Uterus (tissue), 3 donors: ENCODE measurements at regions not wholly inside any gene's neighbourhood (a gene's known extent, or its start where the extent isn't known, plus 50 kb on each side); places are given as distances from the start of the nearest gene placed in this dataset.

Source experiments
- DNase-seq, 2 donors: peaks; one replicate each; pipeline ENCODE4 v3.0.0-alpha.2; 2019 to 2020
- H3K27ac ChIP-seq, 2 donors: fragments of 200-600 bp; sonication (generic); 1 replicate in 1 of 2; 2 replicates in 1 of 2; pipeline ENCODE4 v1.5.1; 2016 to 2018
- H3K27me3 ChIP-seq, 2 donors: fragments of 200-600 bp; sonication (generic); one replicate each; pipeline ENCODE4 v1.5.1; 2018 to 2019; ENCODE audit warnings: control low read depth in 1 of 2
- H3K36me3 ChIP-seq, 2 donors: fragments of 200-600 bp; sonication (generic); one replicate each; pipeline ENCODE4 v1.5.1; 2019; ENCODE audit warnings: control low read depth in 1 of 2
- H3K4me1 ChIP-seq, 2 donors: fragments of 200-600 bp; sonication (generic); one replicate each; pipeline ENCODE4 v1.5.1; 2018 to 2019; ENCODE audit warnings: control low read depth in 1 of 2
- H3K4me3 ChIP-seq, 2 donors: fragments of 200-600 bp; sonication (generic); 1 replicate in 1 of 2; 2 replicates in 1 of 2; pipeline ENCODE4 v1.5.1; 2018 to 2019; ENCODE audit warnings: mild to moderate bottlenecking in 1 of 2
- H3K9me3 ChIP-seq, 2 donors: fragments of 200-600 bp; sonication (generic); one replicate each; pipeline ENCODE4 v1.5.1; 2019; ENCODE audit warnings: control low read depth in 1 of 2
- CTCF ChIP-seq, 4 experiments: fragments of 200-600 bp in 2 of 4; fragments of 450-650 bp in 2 of 4; sonication (generic) in 2 of 4; IDR thresholded peaks; one replicate each; pipeline ENCODE4 v1.5.1; 2016 to 2019; ENCODE audit warnings: antibody characterized with exemption in 4 of 4, mild to moderate bottlenecking in 2 of 4, moderate library complexity in 1 of 4
- POLR2A ChIP-seq, 2 donors: fragments of 450-650 bp; IDR thresholded peaks; one replicate each; pipeline ENCODE4 v1.6.1; 2016; ENCODE audit warnings: antibody characterized with exemption in 2 of 2, mild to moderate bottlenecking in 1 of 2, moderate library complexity in 1 of 2
- intact Hi-C: fragments of 100-400 bp; cut with DNase I; formaldehyde crosslinking; loops from one replicate; pipeline ENCODE4 v1.15.1; 2023; ENCODE audit warnings: low total_unique reads
- donor health status: DM: yes; HTN: yes; CAD: no.

DNA sequence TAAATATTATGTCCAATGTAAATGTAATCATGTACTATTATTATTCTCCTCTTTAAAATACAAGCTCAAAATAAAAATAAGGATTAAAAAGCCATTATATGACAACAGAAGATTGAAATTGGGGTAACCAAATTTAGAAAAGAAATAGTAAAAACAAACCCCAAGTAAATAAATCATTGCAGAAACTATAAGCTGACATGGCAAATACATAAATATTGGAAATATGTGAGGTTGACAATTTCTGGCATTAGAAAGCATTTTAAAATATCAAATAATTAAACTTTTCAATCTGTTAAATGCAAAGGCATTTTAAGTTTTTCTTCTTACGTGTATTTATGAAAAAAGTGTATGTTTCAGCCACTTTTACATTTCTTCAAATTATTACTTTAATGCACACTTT is 394.7 kb upstream of the DACH1 start:
- DNase-seq, result no peak
- TF ChIP-seq POLR2A (IDR thresholded peaks at IDR 0.05), result no peak
- no peak for TF ChIP-seq CTCF (IDR thresholded peaks at IDR 0.05)
- Histone ChIP-seq H3K27ac (no peak overlapping the region), H3K4me1 (no peaks in the 10 kb centered on the region), H3K9me3 (no peaks in the 10 kb centered on the region), H3K4me3 (no peak overlapping the region), H3K36me3 (no peaks in the 10 kb centered on the region), H3K27me3 (no peaks in the 10 kb centered on the region)
- intact Hi-C loops, result no loop called here

DNA sequence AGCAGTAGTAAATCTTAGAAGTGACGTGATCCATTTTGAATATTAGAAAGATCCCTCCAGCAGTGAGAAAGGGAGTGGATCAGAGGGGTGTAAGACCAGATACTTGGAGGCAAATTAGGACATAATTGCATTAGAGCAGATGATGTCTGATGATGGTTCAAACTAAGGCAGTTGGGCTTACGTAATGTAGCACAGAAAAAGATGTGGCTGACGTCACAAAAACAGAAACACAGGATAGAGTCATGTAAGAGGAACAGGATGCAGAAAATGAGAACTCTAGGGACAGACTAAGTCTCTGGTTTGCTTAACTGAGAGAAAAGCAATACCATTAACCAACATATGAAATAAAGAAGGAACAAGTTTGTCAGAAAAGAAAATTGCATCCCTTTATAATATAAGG is 392.5 kb upstream of the DACH1 start:
- intact Hi-C loops, result no loop called here
- TF ChIP-seq POLR2A (IDR thresholded peaks at IDR 0.05), result no peak
- no peak for TF ChIP-seq CTCF (IDR thresholded peaks at IDR 0.05)
- H3K9me3 ChIP-seq, result no peaks in the 10 kb centered on the region
- H3K4me1 ChIP-seq, result no peaks in the 10 kb centered on the region
- H3K36me3 ChIP-seq, result no peaks in the 10 kb centered on the region
- H3K4me3 ChIP-seq, result no peak overlapping the region
- no peak overlapping the region for H3K27ac ChIP-seq
- no peaks in the 10 kb centered on the region for H3K27me3 ChIP-seq
- no peak for DNase-seq

DNA sequence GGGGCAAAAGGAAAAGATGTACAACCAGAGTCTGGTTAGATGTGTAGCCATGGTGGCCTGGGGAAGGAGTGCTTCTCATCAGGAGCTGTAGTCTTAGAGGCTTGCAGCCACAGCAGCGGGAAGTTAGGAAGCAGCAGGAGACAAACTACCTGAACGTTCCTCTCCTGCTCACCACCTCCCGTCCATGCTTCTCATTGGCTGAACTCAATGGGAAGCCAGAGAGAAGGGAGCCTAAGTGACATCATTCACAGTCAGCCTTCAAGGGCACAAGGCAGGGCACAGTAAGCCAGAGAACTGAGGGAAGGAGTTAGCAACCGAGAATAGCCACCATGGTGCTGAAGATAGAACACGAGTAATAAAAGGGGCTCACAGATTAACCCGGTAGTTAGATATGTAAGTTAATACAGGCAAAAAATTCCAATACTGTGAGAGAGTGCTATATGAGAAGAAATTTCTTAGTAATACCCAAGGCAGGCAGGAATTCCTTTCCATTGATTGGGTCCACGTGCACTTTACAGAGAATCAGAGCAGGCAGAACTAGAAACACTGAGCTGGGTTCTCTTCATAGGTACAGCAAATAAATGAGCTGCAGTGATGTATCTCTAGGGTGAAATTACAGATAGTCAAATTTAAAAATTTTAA is 391.5 kb upstream of the DACH1 start:
- no peaks in the 10 kb centered on the region for H3K4me1 ChIP-seq
- H3K4me3 ChIP-seq, result no peak overlapping the region
- H3K27ac ChIP-seq, result no peak overlapping the region
- H3K27me3 ChIP-seq, result no peaks in the 10 kb centered on the region
- H3K36me3 ChIP-seq, result no peaks in the 10 kb centered on the region
- no peaks in the 10 kb centered on the region for H3K9me3 ChIP-seq
- no peak for DNase-seq
- TF ChIP-seq CTCF (IDR thresholded peaks at IDR 0.05), result no peak
- no peak for TF ChIP-seq POLR2A (IDR thresholded peaks at IDR 0.05)
- intact Hi-C loops, result no loop called here

DNA sequence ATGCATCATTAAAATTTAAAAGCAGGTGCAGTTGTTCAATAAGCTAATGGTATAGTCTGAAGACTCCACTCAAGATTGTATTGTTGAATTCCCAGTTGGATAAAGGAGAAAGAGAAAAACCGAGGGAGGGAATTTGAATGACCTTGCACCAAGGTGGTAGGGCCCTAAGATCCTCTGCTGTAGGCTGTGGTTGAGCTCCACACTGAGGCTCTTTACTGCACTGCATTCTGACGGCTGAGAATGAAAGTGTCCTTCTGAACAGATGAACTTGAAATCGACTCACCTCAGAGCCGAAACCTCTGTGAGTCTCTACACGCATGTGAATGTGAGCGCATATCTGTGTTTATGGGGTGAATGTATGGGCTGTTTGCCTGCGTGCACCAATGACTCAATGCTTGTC is 388.9 kb upstream of the DACH1 start:
- TF ChIP-seq POLR2A (IDR thresholded peaks at IDR 0.05) (no peak), CTCF (IDR thresholded peaks at IDR 0.05) (no peak)
- intact Hi-C loops, result no loop called here
- no peak overlapping the region for H3K4me3 ChIP-seq

DNA sequence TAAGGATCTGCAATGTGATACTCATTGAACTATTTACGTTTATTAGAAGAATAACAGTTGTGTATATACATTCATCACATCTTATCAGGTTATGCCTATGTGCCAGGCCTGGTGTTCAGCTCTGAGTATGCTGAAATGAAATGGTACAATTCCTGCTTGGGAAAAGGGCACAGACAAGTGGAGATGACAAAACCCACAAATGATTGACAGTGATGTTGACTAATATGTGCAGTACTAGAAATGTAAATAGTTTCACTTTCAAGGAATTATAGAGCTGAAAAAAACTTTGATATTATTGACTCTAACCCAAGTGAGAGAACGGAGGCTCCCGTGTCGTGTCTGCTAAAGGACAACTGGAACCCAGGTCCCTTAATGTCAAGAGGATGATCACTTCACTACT is 386.8 kb upstream of the DACH1 start:
- TF ChIP-seq CTCF (IDR thresholded peaks at IDR 0.05), result no peak
- no peak for TF ChIP-seq POLR2A (IDR thresholded peaks at IDR 0.05)
- Histone ChIP-seq H3K27ac (no peak overlapping the region), H3K4me1 (no peaks in the 10 kb centered on the region), H3K27me3 (no peaks in the 10 kb centered on the region), H3K4me3 (no peak overlapping the region), H3K36me3 (no peaks in the 10 kb centered on the region), H3K9me3 (no peaks in the 10 kb centered on the region)
- intact Hi-C loops, result no loop called here
- no peak for DNase-seq

More for the DNA sequence above, 388.9 kb upstream of the DACH1 start:
- H3K36me3 ChIP-seq, result no peaks in the 10 kb centered on the region
- H3K27me3 ChIP-seq, result no peaks in the 10 kb centered on the region
- no peaks in the 10 kb centered on the region for H3K4me1 ChIP-seq
- DNase-seq, result no peak
- H3K27ac ChIP-seq, result no peak overlapping the region
- H3K9me3 ChIP-seq, result no peaks in the 10 kb centered on the region
